ENCODE measurements at regions not wholly inside any gene's neighbourhood (a gene's known extent, or its start where the extent isn't known, plus 50 kb on each side); places are given as distances from the start of the nearest gene placed in this dataset.

DNA sequence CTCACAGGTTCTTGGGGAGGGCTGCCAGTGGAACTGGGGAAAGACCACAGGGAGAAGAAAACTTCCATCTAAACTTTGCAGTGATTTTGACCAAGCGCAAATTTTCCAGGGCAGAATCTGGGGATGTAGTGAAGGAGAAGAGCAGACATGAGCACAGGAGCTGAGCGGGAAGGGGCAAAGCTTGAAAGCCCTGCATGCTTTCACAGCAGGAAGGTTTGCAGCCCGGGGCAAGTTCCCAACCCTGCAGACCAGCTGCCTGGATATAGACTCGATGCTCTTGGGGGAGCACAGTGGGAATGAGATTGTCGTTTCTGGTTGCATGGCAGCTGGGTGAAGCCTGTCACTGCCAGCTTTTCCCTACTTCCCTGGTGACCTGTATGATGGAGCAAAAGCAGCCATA, 276.8 kb upstream of the RORB start:
- no peak for DNase-seq (ENCODE audit: low read depth)

DNA sequence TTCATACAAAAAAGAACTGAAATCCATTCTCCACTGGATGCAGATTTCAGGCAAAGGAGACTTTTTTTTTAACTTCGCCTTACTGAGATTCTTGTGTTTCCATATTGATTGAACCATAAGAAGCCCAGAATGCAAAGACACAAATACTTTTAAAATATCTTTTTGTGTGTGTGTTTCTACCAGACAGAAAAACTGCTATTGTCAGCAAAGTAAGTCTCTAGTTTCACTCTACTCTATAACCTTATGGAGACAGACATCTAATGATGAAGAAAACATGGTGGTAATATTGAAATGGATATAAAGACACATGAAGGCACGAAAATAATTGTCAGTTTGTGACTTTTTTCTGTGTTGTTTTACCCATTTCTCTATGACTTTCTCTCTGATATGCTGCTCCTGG, 260.3 kb upstream of the RORB start:
- no peak for DNase-seq (ENCODE audit: low read depth)

DNA sequence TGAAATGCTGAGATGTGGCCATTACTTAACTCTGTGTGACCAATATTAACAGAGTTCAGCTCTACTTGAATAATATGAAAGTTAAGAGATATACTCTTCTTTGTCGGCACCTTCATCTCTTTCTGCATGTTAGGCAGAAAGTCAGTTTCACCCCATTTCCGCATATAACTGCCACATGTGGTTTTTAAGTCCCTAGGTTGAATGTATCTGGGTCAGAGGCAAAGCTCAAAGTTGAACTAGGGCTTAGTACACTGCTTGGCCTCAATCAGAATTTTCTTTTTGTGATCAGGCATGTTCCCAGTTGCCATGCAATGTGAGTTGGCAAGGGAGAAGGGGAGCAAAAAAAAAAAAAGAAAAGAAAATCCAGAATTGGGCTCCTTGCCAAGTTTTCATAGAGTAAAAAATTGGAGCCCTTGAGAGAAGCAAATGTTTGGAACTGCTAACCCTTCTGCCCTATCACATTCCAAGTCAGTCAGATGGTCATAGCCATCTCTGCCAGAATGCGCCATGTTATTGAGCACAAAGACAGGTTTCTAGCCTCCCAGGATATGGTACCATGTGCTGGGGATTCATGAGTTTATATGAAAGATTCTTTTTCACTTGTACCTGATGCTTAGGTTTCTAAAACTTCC, 251.2 kb upstream of the RORB start:
- DNase-seq (ENCODE audit: low read depth): no peak

DNA sequence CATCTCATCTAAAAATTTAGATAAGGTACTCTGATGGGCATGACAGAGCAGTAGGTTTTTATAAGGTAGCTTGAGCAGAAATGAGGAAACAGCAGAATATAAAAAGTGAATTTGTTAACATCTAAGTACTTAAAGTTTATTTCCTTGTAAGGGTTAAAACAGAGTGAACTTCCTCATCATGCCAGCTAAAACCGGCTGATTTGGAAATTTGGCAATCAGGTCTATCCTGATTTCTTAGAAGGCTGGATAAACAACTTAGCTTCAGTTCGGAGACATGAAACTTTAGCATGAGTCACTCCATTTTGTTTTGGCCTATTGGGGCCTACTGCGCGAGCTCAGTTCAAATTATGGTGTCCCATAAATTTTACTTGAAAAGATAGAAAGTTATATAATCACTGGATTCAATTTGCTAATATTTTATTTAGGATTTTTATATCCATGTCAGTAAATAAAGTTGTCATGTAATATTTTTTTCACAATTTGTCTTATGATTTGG, 241.6 kb upstream of the RORB start:
- no peak for DNase-seq (ENCODE audit: low read depth)

DNA sequence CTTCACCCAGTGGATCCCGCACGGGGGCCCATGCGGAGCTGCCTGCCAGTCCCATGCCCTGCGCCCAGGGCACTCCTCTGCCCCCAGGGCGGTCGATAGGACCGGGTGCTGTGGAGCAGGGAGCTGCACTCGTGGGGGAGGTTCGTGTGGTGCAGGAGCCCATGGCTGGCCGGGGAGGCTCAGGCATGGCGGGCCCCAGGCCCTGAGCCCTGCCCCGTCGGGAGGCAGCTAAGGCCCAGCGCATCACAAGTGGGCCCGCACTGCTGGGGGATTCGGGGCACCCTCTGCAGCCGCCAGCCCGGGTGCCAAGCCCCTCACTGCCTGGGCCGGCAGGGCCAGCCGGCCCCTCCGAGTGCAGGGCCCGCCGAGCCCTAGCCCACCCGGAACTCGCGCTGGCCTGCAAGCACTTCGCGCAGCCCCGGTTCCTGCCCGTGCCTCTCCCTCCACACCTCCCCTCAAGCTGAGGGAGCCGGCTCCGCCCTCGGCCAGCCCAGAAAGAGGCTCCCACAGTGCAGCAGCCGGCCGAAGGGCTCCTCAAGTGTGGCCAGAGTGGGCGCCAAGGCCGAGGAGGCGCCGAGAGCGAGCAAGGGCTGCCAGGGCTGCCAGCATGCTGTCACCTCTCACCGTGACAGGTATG, 221.1 kb upstream of the RORB start:
- DNase-seq (ENCODE audit: low read depth): no peak

DNA sequence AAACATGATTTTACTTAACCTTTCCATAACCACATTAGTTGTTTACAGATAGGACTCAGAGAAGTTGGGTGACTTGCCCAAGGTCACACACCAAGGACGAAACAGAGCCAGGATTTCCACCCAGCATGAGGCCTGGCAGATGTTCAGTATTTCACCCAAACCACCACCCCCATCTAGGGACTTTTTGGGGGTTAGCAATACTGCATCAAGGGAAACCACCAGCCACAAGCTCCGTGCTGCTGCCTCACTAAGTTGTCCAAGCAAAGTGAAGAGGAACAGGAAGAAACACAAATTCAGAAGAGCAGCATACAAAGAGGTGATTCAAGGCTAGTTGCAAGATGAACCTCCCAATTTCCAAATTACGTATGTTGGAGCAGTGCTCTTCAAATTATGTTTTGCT, 219.6 kb upstream of the RORB start:
- no peak for DNase-seq (ENCODE audit: low read depth)

DNA sequence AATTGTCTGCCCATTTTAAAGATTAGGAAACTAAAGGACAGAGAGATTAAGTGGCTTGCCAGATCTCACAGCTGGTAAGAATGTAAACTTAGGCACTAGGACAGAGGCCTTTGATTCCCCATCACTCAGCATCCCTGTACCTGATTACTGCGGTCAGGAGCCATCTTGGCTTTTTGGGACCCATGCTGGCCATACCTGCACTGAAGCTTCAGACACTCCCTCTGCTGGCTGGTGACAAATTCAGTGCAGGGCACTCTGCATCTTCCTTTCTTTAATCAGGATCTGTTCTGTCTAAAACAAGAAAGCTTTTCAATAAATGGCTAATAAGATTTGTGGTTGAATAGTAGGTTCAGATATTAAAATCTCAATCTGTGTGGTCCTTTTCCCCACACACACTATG, 215.5 kb upstream of the RORB start:
- DNase-seq (ENCODE audit: low read depth): no peak

DNA sequence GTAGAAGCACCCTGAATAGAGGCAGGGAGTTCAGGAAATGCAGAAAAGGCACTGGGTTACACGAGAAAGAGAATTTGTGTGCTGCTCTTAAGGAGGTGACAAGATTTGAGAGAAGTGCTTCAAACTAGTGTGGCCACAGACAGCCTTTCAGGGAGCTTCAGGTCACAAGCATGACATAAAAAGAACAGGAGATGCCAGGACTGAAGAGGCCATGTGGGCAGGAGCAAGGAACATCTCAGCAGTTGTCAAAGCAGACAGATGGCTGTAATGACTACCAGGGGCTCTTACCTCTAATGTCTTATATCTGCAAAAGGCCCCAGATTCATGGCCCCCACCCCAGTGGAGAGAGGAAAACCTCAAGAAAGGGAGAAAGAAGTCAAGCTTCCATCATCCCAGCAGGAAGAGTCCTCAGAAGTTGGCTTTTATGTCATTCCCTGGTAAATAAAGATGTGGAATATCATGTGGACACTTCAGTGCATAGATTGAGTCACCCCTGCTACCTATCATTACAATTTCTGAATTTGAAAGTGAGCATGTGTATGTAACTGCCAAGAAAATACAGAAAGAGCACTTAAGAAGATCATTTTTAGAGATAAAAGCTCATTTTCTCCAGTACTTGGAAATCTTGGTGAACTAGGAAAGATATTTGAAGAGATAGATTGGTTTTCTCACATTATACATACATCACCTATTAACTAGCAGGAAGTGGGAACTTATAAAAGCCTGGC, 214.4 kb upstream of the RORB start:
- no peak for DNase-seq (ENCODE audit: low read depth)

DNA sequence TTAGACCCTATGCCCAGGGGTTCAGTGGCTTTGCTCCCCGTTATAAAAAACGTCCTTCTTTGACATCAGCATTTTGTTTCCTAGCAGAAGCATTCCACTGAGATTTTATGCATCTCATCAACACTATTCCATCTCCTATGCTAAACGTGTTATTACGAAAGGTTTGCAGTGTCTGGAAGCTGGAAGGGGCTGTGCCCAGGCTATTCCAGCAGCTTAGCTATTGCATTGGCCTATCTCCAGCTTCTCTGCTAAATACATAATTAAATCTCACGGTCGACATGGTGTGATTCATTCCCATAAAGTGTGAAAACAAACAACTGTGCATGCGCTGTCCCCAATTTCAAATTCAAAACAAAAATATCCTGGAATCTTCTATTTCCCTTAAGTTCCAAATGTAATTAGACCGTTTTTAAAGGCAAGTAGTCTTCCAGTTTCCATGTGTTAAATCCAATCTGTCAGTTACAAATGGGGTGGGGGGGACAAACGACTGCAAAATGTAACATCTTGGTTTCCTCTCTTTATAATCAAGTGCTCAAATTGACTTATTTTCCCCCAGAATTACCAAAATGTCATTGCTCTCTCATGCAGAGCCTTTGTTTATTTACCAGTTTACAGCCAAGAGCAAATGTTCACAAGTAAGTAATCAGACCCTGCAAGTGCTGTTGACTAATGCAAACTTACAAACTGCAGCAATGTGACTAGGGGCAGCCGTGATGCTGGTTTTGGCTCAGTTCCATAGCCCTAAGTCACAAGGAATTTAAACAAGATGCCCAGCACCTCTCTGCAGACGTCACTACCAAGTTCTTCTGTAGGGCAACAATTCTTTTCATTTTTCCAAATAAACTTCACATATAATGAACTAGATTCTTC, 212.3 kb upstream of the RORB start:
- DNase-seq (ENCODE audit: low read depth): no peak

DNA sequence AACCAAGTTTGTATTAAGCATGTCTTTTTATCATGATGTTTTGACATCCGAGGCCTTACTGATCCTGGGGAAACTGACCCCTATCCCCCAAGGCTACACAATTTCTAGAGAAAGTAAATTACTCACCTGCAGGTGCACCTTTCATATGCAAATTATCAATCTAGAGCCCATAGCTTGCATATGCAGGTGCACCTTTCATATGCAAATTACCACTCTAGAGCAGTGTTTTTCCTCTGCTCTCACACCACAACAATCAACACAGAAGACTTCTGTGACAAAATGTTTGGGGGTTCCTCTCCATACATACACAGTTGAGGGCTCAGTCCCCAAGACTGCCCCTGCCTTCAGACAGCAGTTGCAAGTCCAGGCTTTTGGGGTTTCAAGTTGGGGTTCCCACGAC, 203.7 kb upstream of the RORB start:
- no peak for DNase-seq (ENCODE audit: low read depth)

DNA sequence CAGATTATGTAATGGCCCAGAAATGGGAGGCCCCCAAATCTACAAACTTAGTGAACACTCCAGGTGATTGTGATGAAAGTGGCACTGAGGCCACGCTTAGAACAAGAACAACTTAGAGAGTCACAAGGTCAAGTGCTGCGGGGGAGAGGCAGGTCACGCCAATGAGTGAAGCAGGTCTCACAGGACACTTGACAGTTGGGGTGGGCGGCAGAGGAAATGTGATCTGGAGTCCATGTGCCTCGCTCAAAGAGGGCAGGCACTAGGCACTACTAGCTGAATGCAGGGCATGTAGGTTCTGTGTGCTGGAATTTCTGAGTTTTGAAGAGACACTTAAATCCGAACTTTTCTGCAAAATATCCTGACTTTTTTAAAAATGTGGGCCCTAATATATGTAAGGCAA, 193.2 kb upstream of the RORB start:
- no peak for DNase-seq (ENCODE audit: low read depth)

DNA sequence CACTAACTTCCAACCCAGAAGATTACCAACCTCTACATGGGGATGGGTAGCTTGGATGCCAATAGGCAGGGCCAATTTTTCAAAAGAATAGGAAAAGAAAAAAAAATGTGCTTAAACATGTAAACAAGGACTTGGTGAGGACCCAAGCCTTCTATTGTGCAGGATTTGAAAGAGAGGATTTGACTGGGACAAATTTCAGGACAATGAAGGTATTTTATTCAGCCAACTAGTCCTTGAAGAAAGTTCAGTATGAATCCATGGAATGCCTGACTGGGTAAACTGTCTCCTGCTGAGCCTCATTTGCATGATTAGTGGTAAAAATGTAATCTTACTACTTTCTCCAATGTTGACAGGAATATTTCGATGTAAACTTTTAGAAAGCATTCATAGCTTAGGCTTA, 192.5 kb upstream of the RORB start:
- DNase-seq (ENCODE audit: low read depth): no peak

DNA sequence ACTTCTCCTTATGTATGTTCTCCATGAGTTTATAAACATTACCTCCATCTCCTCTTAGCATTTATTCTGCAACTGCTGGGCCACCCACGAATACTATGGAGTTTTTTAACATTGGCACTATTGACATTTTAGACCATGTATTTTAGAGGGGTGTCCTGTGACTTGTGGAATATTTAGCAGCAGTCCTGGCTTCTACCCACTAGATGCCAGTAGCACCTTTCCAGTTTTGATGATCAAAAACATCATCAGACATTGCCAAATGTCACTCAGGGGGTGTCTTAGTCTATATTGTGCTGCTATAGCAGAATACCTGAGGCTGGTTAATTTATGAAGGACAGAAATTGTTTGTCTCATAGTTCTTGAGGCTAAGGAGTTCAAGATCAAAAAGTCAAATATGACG, 187.5 kb upstream of the RORB start:
- no peak for DNase-seq (ENCODE audit: low read depth)

DNA sequence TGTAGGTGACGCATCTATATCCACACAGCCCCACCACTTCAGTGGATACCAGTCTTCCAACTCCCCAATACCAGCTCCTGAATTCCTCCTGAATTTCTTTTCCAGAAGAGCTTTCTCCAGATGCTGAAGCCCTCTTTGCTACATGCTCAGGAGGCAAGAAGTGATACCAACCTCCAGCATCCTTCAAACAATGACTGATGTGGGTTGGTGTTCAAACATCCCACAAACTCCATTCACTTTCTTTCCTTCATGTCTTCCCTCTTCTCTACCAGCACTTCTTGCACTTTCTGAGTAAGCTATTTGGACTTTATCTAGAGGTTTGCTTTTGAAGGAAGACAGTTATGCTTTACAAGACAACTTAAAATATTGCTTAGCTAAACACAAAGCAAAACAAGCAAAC, 179.9 kb upstream of the RORB start:
- no peak for DNase-seq (ENCODE audit: low read depth)

DNA sequence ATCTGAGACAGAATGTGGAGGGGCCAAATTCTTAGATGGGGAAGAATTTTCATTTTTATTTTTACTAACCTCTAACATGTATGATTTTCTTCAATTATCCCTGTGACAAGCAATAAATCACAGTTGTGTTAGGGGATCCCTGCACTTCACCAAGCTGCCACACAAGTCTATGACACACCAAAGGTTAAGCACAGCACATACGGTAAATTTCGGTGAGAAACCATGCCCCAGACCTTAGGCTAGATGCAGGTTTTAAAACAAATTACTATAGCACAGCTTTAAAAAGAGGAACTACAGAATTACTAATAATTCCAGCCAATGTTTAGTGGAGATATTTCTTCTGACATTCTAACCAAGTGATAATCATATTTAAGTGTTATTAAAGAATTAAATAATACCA, 175.7 kb upstream of the RORB start:
- no peak for DNase-seq (ENCODE audit: low read depth)

DNA sequence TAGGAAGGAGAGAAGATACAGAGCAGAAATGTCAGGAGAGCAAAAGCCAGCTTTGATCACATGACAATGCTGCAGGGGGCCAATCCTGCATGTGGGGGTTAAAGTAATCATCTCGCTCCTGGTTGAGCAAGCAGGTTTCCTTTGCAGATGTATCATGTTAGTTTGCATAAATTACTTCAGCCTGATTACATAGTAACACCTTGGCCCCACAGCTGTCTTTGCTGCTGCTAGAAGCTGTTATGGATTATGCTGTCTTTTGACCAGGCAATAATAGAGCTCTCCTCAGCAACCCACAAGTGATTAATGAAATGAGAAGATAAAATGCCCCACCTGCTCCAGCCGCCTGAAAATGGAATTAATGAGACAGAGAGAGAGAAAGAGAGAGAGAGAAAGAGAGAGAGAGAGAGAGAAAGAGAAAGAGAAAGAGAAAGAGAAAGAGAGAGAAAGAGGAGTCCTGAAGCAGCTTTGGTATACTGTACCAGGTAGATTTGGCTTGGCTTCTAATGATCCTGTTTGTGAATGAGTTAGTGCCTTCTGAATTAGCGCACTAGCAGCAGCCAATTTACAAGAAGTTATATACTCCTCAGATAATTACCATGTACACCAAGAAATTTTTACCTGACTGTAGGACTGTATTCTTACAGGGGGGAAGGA, 174.3 kb upstream of the RORB start:
- DNase-seq (ENCODE audit: low read depth): no peak

DNA sequence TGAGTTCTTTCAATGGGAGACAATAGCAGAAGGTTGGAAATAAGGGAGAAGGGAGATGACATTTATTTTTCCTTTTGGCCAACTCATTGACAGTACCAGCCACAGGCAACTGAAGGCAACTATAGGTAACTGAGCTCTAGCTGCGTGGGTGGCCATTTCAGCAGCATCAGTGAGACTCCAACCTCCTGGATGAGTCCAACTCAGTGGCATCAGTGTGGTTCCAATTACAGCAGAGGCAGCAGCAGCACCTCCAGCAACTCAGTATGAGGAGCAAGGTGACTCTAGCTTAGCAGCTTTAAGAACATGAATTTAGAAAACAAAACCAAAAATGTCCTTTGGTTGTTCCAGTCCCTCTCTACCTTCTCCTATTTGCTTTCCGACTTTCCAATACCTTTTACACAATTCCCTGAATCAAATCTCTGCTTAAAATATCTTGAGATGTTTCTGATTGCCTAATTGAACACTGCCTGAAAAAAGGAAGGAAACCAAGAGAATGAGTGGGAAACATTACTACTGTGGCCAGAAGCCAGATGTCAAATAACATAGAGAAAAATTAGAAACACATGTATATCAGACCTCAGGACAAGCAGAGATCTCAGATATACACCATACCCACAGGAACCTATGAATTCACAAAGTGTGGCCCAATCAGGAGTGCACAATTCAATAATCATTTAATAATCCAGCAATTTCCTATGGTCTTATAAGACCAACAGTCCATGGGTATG, 166.5 kb upstream of the RORB start:
- DNase-seq (ENCODE audit: low read depth): no peak

DNA sequence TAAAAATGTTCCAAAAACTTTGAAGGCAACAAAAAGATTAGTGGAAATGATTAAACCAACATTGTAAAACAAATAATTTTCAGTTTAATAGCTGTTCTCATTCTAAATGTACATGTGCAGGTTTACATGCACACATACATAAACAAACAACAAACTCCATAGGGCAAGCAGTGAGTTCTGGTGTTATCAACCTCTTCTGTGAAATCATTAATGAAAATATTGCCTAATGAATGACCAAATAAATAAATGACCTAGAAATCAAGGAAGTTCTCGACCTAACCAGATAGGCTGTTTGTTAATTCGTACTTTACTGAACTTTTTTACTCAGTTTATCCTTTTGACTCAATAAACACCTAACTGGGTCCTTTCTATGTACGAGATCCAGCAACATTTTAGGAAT, 165.5 kb upstream of the RORB start:
- DNase-seq (ENCODE audit: low read depth): no peak

DNA sequence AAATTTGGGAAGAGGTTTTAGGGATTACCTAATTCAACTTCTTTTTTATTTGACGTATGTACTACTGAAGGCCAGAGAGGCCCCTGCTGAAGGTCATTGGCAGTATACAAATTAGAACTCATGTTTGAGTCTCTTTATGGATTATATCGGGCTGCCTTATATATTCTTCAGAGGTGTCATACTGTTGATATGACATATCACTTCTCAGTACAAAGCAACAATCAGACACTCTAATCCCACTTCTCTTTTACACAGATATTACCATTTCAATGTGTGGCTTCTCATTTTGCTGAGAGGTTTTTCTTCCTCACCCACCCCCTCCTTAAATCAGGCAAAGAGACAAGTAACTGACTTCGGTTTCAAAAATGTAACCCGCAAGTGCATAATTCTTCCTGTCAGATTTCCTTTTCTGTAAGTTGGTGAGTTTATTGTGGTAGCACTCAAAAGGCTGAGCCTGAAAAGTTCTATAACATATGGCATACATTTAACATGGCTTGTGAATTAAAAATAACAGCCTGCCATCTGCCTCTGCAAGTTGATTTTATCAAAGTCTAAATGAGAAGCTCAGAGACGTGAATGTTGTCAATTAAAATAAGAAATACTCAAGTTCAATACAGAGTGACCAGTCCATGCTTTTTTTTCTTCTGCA, 163.6 kb upstream of the RORB start:
- no peak for DNase-seq (ENCODE audit: low read depth)

DNA sequence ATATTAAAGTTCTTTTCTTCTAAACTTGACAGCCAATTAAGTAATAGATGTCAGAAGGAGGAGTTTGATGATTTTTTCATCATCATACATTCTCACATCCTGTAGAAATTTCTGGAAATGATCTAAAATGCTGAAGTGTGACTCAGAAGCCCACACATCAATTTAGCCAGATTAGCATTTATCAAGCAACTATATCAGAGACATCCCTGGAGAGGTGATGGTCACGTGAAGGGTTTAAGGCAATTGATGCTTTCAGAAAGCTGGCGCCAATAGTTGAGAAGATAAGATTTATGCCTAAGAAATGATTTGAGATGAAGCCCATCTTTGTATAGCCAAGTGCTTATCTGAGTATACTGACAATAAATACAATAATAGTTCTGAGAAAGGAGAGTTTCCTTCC, 162.9 kb upstream of the RORB start:
- DNase-seq (ENCODE audit: low read depth): no peak

DNA sequence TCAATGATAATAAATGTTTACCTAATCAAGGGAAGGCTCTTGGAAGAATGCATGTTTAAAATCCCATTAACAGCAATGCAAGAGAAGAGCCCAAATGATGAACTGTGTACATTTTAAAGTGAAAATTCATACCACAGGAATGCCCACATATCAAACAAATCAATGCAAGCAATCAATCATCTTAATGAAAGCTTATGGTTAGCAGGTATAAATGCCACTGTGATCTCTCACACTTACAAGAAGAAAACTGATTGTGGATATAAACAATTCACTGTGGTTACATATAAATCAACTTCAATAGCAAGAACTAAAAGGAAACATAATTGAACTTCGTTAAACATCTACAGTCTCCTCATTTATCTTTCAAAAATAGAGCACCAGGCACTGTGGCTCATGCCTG, 161.0 kb upstream of the RORB start:
- no peak for DNase-seq (ENCODE audit: low read depth)
